HG03280 (cell line): ENCODE measurements at regions not wholly inside any gene's neighbourhood (a gene's known extent, or its start where the extent isn't known, plus 50 kb on each side); places are given as distances from the start of the nearest gene placed in this dataset.

Source experiments
- ATAC-seq: cut with Tn5 transposase; IDR thresholded peaks from one replicate; pipeline ENCODE4 v1.9.1; 2021; ENCODE audit warnings: mild to moderate bottlenecking, moderate library complexity; ENCODE audit not compliant: unreplicated experiment

DNA sequence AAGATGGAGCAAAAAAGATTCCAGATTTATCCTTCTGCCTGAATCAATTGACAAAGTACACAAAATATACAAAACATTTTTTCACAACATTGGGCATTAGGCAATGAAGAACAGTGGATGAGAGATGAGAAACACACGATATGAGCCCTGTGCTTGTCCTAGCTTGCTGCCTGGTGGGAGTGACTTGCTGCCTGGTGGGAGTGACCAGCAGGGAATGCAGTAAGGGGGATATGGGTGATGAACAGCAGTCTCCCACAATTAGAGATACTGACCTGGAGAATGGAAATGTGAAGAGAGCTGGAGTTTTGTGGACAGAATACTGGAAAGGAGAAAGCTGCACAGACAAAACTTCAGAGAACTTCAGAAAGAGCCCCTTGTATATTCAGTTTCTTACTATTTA, 629.4 kb upstream of the FRG1 start:
- ATAC-seq, result no peak

DNA sequence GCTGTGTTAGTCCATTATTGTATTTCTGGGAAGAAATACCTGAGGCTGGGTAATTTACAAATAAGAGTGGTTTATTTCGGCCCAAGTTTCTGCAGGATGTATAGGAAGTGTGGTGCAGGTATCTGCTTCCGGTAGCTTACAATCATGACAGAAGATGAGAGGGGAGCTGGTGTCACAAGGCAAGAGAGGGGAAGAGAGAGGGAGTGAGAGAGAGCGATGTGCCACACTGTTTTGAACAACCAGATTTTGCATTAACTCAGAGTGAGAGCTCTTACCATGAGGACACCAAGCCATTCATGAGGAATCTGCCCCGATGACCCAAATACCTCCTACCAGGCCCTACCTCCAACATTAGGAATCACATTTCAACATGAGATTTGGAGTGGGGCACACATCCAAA, 627.6 kb upstream of the FRG1 start:
- ATAC-seq, result no peak

DNA sequence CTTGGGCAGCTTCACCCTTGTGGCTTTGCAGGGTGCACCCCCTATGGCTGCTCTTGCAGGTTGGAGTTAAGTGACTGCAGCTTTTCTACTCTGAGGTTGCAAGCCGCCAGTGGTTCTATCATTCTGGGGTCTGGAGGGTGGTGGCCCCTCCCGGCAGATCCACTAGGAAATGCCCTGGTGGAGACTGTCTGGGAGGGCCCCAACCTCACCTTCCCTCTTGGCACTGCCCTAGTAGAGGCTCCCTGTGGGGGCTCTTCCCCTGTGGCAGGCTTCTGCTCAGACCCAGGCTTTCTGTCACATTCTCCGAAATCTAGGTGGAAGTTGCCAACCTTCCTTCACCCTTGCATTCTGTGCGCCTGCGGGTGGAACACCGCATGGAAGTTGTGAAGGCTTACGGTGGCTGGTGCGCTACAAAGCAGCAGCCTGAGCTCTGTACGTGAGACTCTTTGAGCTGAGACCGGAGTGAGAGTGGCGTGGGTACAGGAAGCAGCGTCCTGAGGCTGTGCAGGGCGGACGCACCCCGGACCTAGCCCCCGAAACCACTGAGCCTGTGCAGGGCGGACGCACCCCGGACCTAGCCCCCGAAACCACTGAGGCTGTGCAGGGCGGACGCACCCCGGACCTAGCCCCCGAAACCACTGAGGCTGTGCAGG, 626.7 kb upstream of the FRG1 start:
- no peak for ATAC-seq

DNA sequence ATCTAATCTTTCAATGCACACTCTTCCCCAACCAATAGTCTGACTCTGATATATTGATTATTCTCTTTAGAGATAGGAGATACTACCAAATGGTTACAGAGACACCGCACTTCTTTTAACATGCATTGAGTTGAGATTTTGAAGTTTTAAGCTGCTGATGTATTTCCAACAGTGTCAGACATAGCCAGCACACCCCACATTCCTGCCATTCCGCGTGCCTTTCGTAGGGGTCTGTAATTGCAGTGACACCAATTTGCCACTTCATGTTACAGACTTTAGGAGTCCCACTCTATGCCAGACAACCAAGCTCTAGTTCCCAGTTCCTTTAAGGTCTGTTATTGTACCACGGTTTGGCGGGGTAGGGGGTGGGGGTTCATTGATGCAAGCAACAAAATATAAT, 618.2 kb upstream of the FRG1 start:
- no peak for ATAC-seq

DNA sequence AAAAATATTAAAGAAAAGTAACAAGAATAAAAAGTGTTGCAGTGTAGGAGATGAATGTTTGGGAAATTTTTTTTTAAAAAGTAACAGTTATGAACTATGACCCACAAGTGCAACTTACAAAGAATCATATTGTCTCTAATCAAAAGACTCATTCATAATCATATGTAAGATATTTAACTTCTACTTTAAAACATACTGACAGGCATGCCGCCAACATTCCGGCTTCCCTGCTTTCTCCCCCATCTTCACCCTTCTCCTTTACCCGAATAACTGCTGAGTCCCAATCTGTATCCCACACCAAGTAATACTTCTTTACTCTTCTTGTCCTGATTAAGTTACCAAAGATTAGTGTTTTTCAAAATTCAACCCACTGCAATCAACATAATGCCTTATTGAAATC, 598.8 kb upstream of the FRG1 start:
- no peak for ATAC-seq

DNA sequence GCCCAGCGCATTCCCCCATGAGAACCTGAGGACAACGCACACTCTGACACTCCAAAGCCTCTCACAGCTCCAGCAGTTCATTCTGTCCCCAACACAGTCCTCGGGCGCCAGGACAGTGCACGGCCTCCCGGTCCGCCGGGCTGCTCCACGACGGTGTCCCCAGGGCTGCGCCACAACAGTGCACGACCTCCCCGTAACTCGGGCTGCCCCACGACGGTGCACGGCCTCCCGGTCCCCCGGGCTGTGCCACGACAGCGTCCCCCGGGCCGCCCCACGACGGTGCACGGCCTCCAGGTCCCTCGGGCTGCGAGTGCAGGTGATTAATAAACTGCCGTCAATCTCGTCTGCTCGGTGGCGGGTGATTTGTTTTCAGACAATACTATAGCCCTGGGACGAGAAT, 585.1 kb upstream of the FRG1 start:
- ATAC-seq, result no peak

DNA sequence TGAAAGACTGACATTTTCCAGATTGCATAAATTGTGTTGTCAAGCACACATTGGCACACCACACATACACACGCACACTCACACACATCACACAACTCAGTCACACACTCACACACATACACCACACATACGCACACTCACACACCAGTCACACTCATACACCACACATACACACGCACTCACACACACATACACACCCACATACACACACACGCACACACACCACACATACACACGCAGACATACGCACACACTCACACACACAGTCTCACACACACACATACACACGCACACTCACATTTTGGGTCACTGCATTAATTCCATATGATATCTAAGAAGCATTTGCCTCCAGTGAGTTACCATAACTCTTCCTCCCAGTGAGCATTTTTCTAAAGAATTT, 578.3 kb upstream of the FRG1 start:
- ATAC-seq, result no peak

DNA sequence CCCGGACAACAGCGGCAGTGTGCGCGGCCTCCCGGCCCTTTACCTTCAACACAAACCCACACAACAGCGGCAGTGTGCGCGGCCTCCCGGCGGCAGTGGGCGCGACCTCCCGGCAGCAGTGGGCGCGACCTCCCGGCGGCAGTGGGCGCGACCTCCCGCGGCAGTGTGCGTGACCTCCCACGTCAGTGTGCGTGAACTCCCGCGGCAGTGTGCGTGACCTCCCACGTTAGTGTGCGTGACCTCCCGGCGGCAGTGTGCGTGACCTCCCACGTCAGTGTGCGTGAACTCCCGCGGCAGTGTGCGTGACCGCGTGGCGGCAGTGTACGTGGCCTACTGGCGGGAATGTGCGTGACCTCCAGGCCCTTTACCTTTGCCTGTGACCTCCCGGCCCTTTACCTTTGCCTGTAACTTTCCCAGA, 576.6 kb upstream of the FRG1 start:
- no peak for ATAC-seq

DNA sequence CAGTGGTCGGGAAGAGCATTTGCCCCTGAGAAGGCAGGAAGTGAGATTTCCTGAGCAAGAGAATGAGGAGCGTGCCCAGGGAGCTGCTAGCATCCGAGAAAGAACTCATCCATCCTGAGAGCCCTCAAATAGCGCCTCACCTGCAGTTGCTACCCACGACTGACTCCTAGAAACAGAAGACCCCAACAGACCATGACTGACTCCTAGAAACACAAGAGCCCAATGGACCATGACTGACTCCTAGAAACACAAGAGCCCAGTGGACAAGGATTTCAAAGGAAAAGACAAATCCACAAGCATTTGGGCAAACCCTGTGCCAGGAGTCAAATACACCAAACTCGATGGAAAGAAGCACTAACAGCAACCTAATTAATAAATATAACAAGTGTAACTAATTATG, 575.2 kb upstream of the FRG1 start:
- no peak for ATAC-seq

DNA sequence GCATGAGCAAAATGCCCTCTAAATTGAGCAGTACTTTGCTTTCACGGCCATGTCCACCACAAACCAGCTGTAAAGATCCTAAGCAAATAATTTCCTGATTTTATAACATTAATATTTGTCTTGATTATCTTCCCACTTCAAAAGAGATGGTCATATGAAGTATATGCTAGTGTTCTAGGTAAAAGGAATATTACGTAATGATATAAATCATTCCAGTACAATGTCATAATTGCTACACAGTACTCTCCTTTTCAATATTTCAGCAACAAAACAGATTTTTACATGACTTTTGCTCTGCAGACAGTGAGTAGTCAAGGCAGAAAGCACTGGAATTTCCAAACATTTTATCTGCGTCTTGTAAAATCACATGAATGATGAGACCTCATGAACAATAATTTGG, 572.8 kb upstream of the FRG1 start:
- ATAC-seq, result no peak

DNA sequence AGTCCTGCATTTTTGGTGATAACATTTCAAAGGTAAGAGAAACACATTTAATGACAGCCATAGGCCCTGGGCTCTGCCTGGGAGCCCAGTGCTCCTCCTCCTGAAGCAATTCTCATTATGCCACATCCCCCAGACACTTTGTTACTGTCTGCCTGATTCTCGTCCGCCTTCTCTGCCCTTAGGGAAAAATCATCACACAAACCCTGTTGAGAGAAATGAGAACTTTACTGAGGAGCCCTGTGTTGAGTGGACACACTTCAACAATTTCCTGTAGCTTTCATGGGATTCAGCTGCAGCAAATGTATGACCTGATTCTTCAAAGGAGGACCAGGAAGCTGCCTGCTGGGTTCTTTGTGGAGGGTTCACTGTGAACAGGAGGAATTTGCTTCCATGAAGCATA, 566.5 kb upstream of the FRG1 start:
- ATAC-seq, result no peak

DNA sequence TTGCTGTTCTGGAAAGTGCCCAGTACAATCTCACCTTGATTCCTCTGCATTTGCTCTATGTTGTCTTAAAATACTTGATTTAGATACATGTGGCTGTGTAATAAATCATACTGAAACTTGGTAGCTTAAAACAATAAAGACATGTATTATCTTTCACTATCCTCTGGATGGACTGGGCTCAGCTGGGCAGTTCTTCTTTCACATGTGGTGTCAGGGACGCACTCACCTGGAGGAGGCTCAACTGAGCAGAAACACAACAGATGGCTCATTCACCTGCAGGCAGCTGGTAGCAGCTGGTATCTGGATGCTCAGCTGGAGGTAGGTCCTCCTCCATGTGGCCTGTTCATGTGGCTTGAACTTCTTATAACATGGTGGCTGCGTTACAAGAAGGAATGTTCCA, 563.8 kb upstream of the FRG1 start:
- no peak for ATAC-seq

DNA sequence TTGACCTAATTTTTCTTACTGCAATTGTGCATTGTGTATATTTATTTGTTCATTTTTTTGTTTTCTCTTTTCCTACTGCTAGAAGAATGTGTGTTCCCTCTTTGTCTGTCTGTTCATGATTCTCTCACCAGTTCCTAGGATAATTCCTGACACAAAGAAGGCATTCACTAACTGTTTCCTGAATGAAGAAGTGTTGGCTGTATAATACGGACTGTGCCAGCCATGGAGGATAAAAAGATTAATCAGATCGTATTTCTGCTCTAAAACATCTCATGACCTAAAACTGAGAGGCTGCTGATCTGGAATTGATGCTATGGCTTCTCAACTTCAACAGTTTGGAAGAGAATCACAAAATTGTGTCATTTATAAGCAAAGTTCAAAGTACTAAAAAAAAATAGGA, 563.1 kb upstream of the FRG1 start:
- ATAC-seq, result no peak

DNA sequence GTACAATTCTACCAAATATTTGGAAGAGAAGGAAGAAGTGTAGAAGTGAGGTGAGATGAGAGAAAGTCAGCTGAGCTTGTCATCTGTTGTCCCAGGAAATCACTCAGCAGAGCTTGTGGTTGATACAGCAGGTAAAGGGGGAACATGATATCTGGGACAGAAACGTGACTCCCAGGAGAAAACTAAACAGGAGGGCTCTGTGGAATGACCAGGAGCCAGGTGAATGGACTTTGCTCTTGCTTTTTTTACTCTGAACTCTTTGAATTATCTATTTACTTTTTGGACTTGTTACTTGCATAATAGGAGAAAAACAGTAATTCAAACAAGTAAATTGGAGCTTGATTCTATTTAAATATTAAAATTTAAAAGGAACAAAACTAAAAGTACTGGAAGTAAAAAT, 555.6 kb upstream of the FRG1 start:
- no peak for ATAC-seq

DNA sequence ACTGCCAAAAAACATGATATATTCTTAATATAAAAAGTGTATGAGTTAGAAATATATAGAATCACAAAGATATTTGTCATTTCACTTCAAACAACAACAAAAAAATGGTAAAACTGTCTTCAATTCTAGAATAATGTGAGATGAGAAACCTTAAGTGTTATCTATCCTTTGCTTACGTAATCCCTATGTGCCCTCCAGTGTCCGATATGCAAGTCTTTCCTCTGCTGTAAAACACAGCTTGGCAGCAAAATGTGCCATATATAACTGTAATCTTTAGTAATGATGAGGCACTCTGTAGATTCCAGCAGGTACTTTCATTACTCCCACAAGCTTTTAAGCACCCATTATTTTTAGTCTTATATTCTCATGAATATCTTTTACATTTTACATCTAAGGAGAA, 555.1 kb upstream of the FRG1 start:
- no peak for ATAC-seq

DNA sequence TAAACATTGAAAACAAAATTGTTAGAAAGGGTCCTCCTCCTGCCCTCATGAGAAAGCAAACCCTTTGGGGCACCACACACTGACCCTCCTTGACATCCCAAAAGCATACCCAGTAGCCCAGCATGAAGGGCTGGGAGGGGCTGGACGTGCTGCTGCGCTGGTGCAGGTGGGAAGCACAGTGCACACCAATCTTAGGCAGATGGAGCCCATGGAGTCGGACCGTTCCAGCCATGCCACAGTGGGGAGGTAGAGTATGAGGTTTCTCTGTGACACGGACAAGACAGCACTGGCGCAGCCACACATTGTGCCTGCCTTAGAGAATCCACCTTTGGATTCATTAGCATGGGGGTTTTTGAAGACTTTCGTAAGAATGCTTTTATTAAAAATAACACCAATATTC, 544.2 kb upstream of the FRG1 start:
- no peak for ATAC-seq

DNA sequence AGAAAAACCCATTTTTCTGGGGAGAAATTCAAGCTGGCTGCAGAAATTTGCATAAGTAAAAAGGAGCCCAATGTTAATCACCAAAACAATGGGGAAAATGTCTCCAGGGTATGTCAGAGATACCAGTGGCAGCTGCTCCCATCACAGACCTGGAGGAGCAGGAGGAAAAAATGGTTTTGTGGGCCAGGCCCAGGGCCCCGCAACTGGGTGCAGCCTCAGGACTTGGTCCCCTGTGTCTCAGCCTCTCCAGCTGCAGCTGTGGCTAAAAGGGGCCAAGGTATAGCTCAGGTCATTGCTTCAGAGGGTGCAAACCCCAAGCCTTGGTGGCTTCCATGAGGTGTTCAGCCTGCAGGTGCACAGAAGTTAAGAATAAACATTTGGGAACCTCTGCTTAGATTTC, 536.4 kb upstream of the FRG1 start:
- no peak for ATAC-seq

DNA sequence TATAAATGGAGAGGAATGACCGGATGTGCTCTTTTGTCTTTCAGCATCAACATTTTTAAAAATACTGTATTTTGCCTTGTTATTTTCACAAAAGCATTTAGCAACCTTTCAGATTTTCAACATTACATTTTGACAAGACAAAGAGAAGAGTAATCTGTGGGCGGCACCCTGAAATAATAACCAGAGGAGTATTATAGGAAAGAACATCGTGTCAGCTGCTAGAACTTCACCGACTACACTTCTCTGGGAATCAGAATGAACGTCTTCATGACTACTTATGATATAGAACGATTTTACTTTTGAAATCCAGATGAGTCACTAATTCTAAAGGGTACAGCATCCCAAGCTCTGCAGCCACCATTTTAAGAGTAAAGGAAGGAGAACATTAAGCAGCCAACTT, 531.5 kb upstream of the FRG1 start:
- no peak for ATAC-seq

DNA sequence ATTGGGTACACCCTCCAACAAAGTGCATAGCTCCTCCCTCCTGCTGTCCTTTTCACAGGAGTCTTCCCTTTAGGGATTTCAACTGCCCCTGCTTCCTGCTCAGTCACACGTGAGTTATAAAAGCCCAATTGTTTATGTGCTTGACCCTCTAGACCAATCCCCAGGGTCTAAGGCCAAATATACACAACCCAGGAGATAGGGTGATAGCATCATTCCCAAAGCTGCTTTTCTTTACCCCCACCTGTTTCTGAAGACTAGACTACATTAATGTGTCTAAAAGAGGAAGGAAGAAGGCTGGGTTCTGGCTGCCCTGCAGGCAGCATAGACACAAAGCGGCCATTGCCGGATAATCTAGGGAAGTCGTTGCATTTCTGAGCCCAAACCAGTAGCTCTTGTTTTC, 526.7 kb upstream of the FRG1 start:
- no peak for ATAC-seq

DNA sequence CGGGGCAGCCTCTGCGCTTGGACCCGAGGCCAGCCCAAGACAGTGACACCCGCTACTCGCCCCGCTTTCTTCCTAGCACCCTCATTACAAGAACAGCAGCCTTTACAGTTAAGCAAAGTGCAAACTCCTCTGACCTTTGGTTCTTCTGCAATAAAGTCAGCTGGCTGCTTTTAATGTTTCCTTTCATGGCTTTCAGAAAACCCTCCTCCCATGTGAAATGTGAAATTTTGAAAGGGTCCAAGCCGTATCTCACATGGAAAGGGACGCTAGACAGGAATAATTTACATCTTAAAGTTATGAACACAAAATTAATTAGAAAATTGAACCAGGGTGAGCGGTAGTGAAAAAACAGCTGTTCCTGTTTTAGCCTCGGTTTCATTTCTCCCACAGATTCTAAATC, 520.1 kb upstream of the FRG1 start:
- no peak for ATAC-seq

DNA sequence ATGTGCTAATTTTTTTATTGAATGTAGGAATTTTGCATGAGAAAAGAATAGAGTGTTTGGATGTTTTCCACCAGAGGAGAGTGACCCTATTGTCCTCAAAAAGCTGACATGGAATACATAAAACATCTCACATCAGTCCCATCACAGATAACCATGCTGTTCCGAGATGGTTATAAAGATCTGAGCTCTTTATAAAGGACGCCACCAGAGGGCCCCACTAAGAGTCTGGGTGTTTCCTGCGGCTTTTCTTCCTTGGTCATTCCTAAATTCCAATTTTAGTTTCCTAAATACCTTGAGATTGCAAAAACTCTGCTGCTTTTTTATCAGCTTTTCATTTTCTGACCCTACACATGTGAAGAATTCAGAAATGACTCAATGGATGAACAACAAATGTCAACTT, 504.5 kb upstream of the FRG1 start:
- no peak for ATAC-seq

DNA sequence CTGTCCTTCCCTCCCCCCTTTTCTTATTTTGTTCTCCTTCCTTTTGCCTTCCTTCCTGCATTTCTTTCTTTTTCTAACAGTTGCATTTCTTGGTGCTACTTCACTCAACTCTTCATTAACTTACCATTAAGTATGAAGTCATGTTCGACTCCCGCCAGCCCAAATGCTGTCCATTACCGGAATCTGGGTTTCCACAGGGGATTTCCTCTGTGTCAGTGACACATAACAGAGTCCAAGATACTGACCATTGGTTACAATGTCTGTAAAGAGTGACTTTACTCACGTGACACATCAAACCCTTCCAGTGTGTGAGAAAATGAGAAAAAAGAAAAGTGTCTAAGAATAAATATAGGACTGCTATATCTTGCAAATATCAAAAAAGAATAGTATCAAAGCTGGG, 500.0 kb upstream of the FRG1 start:
- no peak for ATAC-seq

DNA sequence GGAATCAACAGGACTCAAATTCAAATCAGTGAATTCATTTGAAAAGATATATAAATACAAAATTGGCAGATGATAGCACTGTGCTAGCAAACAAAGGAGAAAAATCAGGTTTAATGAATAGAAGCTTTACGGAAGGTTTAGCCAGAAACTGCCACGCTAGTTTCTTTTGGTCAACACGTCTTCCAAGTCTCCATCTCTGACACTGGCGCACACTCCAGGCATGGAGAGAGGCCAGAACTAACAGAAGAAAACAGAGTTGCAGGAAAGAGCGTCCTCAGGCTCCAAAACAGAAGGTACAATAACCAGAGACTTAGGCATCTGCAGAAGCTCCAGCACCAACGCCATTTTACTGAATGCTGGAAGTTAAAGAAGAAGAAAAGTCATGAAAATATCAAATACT, 497.3 kb upstream of the FRG1 start:
- no peak for ATAC-seq

DNA sequence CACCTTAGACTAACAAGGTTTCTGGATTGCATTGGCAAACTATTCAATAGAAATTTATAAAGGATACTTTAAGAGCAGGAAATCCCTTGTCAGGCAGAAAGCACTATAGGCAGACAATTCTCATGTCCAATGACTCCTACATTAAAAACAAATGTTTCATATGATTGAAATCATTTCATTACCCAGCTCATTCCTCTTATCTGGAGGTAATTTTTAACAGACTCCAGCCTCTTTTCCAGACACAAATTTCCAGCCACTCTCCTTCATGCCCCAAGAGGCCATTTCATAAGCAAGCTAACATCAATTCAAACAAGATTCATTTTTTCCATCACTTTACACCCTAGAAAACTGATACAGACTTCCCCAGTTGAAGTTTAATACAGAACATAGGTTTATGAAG, 495.1 kb upstream of the FRG1 start:
- ATAC-seq, result no peak
